DOHH2 (cell line): ENCODE measurements at regions not wholly inside any gene's neighbourhood (a gene's known extent, or its start where the extent isn't known, plus 50 kb on each side); places are given as distances from the start of the nearest gene placed in this dataset.

Experiments used
- H3F3A ChIP-seq: fragments of 200-600 bp; sonication (generic), shearing (Covaris generic); 2 replicates; pipeline ENCODE4 v1.6.0; 2016; ENCODE audit warnings: antibody characterized with exemption, mild to moderate bottlenecking; ENCODE audit not compliant: control insufficient read depth, insufficient read depth
- H3K27ac ChIP-seq: fragments of 200-600 bp; sonication (generic); 2 replicates; pipeline ENCODE4 v1.5.1; 2014; ENCODE audit warnings: low read depth, mild to moderate bottlenecking, low read length, moderate library complexity
- H3K27me3 ChIP-seq: fragments of 200-600 bp; sonication (generic); 2 replicates; pipeline ENCODE4 v1.6.1; 2014; ENCODE audit warnings: mild to moderate bottlenecking, low read length, mixed read lengths; ENCODE audit not compliant: control insufficient read depth
- H3K36me3 ChIP-seq: fragments of 200-600 bp; sonication (generic); 2 replicates; pipeline ENCODE4 v1.6.1; 2014; ENCODE audit warnings: mild to moderate bottlenecking, low read length, moderate library complexity, mixed read lengths; ENCODE audit not compliant: control insufficient read depth
- H3K4me1 ChIP-seq: fragments of 200-600 bp; sonication (generic); 2 replicates; pipeline ENCODE4 v1.6.1; 2014; ENCODE audit warnings: mild to moderate bottlenecking, low read length, mixed read lengths; ENCODE audit not compliant: control insufficient read depth
- H3K4me2 ChIP-seq: fragments of 200-600 bp; sonication (generic); 2 replicates; pipeline ENCODE4 v1.6.0; 2014; ENCODE audit warnings: mild to moderate bottlenecking, low read length, moderate library complexity
- H3K4me3 ChIP-seq: fragments of 200-600 bp; sonication (generic); 2 replicates; pipeline ENCODE4 v1.5.1; 2014; ENCODE audit warnings: mild to moderate bottlenecking, low read length, mixed read lengths
- H3K79me2 ChIP-seq: fragments of 200-600 bp; sonication (generic); 2 replicates; pipeline ENCODE4 v1.6.1; 2014; ENCODE audit warnings: mild to moderate bottlenecking, low read length, mixed read lengths; ENCODE audit not compliant: control insufficient read depth
- H3K9me2 ChIP-seq: fragments of 200-600 bp; sonication (generic); replicated peaks from 2 replicates; pipeline ENCODE4 v1.6.1; 2014; ENCODE audit warnings: mild to moderate bottlenecking, low read length, mixed read lengths; ENCODE audit not compliant: control insufficient read depth
- H3K9me3 ChIP-seq: fragments of 200-600 bp; sonication (generic); 2 replicates; pipeline ENCODE4 v1.6.1; 2014; ENCODE audit warnings: antibody characterized with exemption, low read length, mixed read lengths; ENCODE audit not compliant: control insufficient read depth, insufficient read depth
- H4K20me1 ChIP-seq: fragments of 200-600 bp; sonication (generic); 2 replicates; pipeline ENCODE4 v1.6.0; 2014; ENCODE audit warnings: low read depth, mild to moderate bottlenecking, antibody characterized with exemption, low read length, moderate library complexity; ENCODE audit not compliant: control insufficient read depth, insufficient read depth
- CTCF ChIP-seq: fragments of 200-600 bp; sonication (generic); IDR thresholded peaks from one replicate; pipeline ENCODE4 v1.5.1; 2014; ENCODE audit warnings: antibody characterized with exemption, mild to moderate bottlenecking, low read depth, low read length; ENCODE audit not compliant: poor library complexity, severe bottlenecking
- EZH2phosphoT487 ChIP-seq: fragments of 200-600 bp; sonication (generic); IDR thresholded peaks from 2 replicates; pipeline ENCODE4 v1.6.1; 2017; ENCODE audit warnings: borderline replicate concordance, mild to moderate bottlenecking, antibody characterized with exemption, low read length, moderate library complexity, mixed read lengths

DNA sequence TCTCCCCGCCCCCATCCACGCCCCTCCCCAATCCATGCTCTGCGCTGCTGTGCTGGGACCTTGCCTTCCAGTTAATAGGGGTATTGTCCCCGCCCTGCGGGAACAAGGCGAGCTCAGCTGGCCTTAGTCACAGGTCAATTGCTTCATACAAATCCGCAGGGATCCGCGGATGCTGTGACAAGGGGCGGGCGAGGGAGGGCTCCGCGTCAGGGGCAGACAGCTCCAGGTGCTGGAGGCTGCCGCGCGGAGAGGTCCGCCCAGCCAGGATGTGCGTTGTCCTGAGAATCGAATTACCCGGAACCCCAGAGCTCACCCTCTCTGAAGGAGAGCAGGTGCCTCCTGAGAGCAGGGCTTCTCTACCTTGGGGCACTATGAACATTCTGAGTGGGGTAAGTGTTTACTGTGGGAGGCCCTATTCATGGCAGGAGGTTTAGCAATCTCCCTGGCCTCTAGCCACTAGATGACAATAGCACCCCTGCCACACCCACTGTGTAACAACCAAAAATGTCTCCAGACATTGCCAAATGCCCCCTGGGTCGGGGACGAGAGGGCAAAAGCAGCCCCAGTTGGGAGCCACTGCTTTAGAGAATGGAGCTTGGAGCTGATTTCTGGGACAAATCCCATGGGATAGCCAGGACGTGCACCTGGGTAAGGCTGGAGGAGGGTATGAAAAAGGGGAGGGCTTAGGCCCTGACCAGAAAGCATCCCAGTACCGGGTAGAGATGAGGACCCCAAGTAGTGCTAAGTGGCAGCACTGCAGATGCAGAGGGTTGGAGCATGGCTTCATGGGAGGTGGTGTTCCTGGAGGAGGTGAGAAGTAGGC, 138.2 kb downstream of the CYLD start:
- Histone ChIP-seq H4K20me1 (no peaks in the 10 kb centered on the region), H3K9me3 (no peaks in the 10 kb centered on the region), H3F3A (no peaks in the 10 kb centered on the region), H3K79me2 (no peaks in the 10 kb centered on the region), H3K27me3 (no peaks in the 10 kb centered on the region), H3K4me1 (no peaks in the 10 kb centered on the region), H3K9me2 (no peaks in the 10 kb centered on the region), H3K4me3 (no peak overlapping the region), H3K4me2 (no peak overlapping the region), H3K27ac (no peak overlapping the region), H3K36me3 (no peaks in the 10 kb centered on the region)
- TF ChIP-seq CTCF, result no peak

GRCh38 chr16:50878966-50879615, 137.2 kb downstream of the CYLD start:
- Histone ChIP-seq H3F3A (no peaks in the 10 kb centered on the region), H3K27ac (no peak overlapping the region), H3K4me2 (no peak overlapping the region), H3K27me3 (no peaks in the 10 kb centered on the region), H3K9me3 (no peaks in the 10 kb centered on the region), H3K4me3 (no peak overlapping the region), H4K20me1 (no peaks in the 10 kb centered on the region), H3K36me3 (no peaks in the 10 kb centered on the region), H3K9me2 (no peaks in the 10 kb centered on the region), H3K79me2 (no peaks in the 10 kb centered on the region), H3K4me1 (no peaks in the 10 kb centered on the region)
- TF ChIP-seq EZH2phosphoT487, result no peak
- TF ChIP-seq CTCF, result no peak

- Histone ChIP-seq H3K4me2 (no peak overlapping the region), H3K4me1 (no peaks in the 10 kb centered on the region), H4K20me1 (no peaks in the 10 kb centered on the region), H3K36me3 (no peaks in the 10 kb centered on the region), H3K27me3 (no peaks in the 10 kb centered on the region), H3F3A (no peaks in the 10 kb centered on the region), H3K4me3 (no peak overlapping the region), H3K9me3 (no peaks in the 10 kb centered on the region), H3K79me2 (no peaks in the 10 kb centered on the region), H3K9me2 (no peaks in the 10 kb centered on the region), H3K27ac (no peak overlapping the region)
- TF ChIP-seq CTCF (no peak), EZH2phosphoT487 (no peak)
Measured at GRCh38 chr16:50878536-50878935, 136.7 kb downstream of the CYLD start.
